NCI-H774 (cell line): ENCODE measurements at regions not wholly inside any gene's neighbourhood (a gene's known extent, or its start where the extent isn't known, plus 50 kb on each side); places are given as distances from the start of the nearest gene placed in this dataset.
"Not testable (repeated sequence)": the region's sequence is repeated elsewhere in the genome, so short reads cannot be mapped to it uniquely, and the experiment has no call there.

Experiments
- DNase-seq: peaks from one replicate; lab custom pipeline; 2025; lab: John Stamatoyannopoulos, UW

- DNase-seq = no peak
These were observed 853.2 kb downstream of the UQCRFS1 start for GRCh38 chr19:28359431-28360414.

GRCh38 chr19:28358633-28359032 is 854.3 kb downstream of the UQCRFS1 start:
- no peak for DNase-seq

GRCh38 chr19:28351761-28352160 is 861.2 kb downstream of the UQCRFS1 start:
- DNase-seq = no peak

- not testable (repeated sequence) for DNase-seq
These were observed 861.6 kb downstream of the UQCRFS1 start for GRCh38 chr19:28351321-28351720.

GRCh38 chr19:28350673-28351072 is 862.3 kb downstream of the UQCRFS1 start:
- no peak for DNase-seq

GRCh38 chr19:28350037-28350436 is 862.9 kb downstream of the UQCRFS1 start:
- no peak for DNase-seq

- DNase-seq = no peak
These were observed 863.3 kb downstream of the UQCRFS1 start for GRCh38 chr19:28349604-28350003.

- no peak for DNase-seq
These were observed 867.1 kb downstream of the UQCRFS1 start for GRCh38 chr19:28345811-28346210.

- no peak for DNase-seq
These were observed 871.1 kb downstream of the UQCRFS1 start for GRCh38 chr19:28341810-28342350.

- DNase-seq = no peak
These were observed 878.5 kb downstream of the UQCRFS1 start for GRCh38 chr19:28334419-28334818.

- DNase-seq = no peak
These were observed 879.0 kb downstream of the UQCRFS1 start for GRCh38 chr19:28333909-28334308.

- DNase-seq = no peak
These were observed 880.1 kb downstream of the UQCRFS1 start for GRCh38 chr19:28332886-28333285.

- DNase-seq = no peak
These were observed 880.6 kb downstream of the UQCRFS1 start for GRCh38 chr19:28332351-28332750.

- no peak for DNase-seq
These were observed 881.4 kb downstream of the UQCRFS1 start for GRCh38 chr19:28331596-28331995.

GRCh38 chr19:28330831-28331230 is 882.1 kb downstream of the UQCRFS1 start:
- no peak for DNase-seq

GRCh38 chr19:28329429-28329828 is 883.5 kb downstream of the UQCRFS1 start:
- no peak for DNase-seq

GRCh38 chr19:28327905-28328304 is 885.0 kb downstream of the UQCRFS1 start:
- DNase-seq = no peak

- no peak for DNase-seq
These were observed 886.2 kb downstream of the UQCRFS1 start for GRCh38 chr19:28326746-28327145.

GRCh38 chr19:28324275-28325060 is 888.5 kb downstream of the UQCRFS1 start:
- DNase-seq = no peak

- DNase-seq = no peak
These were observed 890.0 kb downstream of the UQCRFS1 start for GRCh38 chr19:28322945-28323344.

GRCh38 chr19:28322491-28322890 is 890.5 kb downstream of the UQCRFS1 start:
- no peak for DNase-seq

- DNase-seq = no peak
These were observed 893.0 kb downstream of the UQCRFS1 start for GRCh38 chr19:28319918-28320317.

GRCh38 chr19:28319227-28319626 is 893.7 kb downstream of the UQCRFS1 start:
- DNase-seq = no peak
